AG09319 (cell line): ENCODE measurements at regions not wholly inside any gene's neighbourhood (a gene's known extent, or its start where the extent isn't known, plus 50 kb on each side); places are given as distances from the start of the nearest gene placed in this dataset.

ENCODE experiments used
- DNase-seq: peaks from one replicate; pipeline ENCODE4 v3.0.0-alpha.2; 2010; ENCODE audit warnings: low read depth; ENCODE audit errors: extremely low read depth
- CTCF ChIP-seq: IDR thresholded peaks from 2 replicates; pipeline ENCODE4 v1.5.1; 2011; ENCODE audit warnings: low read depth, mild to moderate bottlenecking, inconsistent platforms, low read length, moderate library complexity

GRCh38 chr18:39360072-39360471 lies 1794.5 kb upstream of the CELF4 start:
- TF ChIP-seq CTCF: no peak
- DNase-seq: no peak

DNA sequence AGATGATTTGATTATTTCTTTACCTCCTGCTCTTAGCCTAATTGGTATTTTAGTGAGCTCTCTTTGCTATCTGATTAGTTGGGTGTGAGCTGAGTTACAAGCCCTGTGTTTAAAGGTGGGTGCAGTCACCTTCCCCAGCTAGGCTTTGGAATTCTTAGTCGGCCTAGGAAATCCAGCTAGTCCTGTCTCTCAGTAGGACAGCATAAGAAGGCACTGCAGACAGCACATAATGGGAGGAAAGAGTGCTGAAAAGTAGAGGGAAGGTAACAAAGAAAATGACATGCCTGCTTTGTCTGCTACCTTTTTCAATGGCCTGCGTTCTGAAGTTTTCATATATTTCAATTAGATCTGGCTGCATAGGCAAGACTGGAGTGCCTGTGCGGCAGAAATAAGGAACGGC lies 1794.0 kb upstream of the CELF4 start:
- DNase-seq: no peak
- no peak for TF ChIP-seq CTCF

DNA sequence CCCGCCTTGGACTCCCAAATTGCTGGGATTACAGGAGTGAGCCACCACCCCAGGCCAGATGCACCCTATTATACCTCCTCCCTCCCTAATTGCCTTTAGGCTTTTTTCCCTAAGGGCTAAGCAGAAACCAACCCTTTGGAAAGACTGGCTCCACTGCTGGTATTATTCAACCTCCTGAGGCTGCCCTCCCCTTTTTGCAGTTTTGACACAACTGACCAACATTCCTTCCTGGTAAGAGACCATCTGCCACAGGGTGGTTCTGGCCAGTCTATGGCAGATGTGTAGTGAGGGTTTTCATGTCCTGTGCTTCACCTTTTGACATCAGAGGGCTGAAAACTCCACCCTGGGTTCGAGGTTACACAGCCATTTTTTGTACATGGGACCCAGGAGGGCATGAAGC lies 1785.3 kb upstream of the CELF4 start:
- TF ChIP-seq CTCF: no peak
- DNase-seq: no peak

GRCh38 chr18:39349801-39350200 lies 1784.2 kb upstream of the CELF4 start:
- no peak for TF ChIP-seq CTCF
- DNase-seq: no peak

- TF ChIP-seq CTCF: no peak
- DNase-seq: no peak
Measured at GRCh38 chr18:39348757-39349156, 1783.2 kb upstream of the CELF4 start.

GRCh38 chr18:39347701-39348100 lies 1782.1 kb upstream of the CELF4 start:
- DNase-seq: no peak
- no peak for TF ChIP-seq CTCF

- no peak for DNase-seq
- TF ChIP-seq CTCF: no peak
Measured at GRCh38 chr18:39346916-39347315, 1781.3 kb upstream of the CELF4 start.
